Fibroblast of lung (primary cell): ENCODE measurements at regions not wholly inside any gene's neighbourhood (a gene's known extent, or its start where the extent isn't known, plus 50 kb on each side); places are given as distances from the start of the nearest gene placed in this dataset.

Experiments used
- DNase-seq, 2 donors: peaks; one replicate each; pipeline versions ENCODE4 v3.0.0 to v3.0.0-alpha.2; 2010; ENCODE audit warnings: low read depth in 2 of 2
- H2AFZ ChIP-seq: 2 replicates; pipeline ENCODE4 v1.5.1; 2012; ENCODE audit warnings: low read length, control low read depth, inconsistent platforms
- H3K27ac ChIP-seq: 2 replicates; pipeline ENCODE4 v1.5.1; 2011; ENCODE audit warnings: low read length, control low read depth; ENCODE audit not compliant: insufficient read depth
- H3K27me3 ChIP-seq: 2 replicates; pipeline ENCODE4 v1.5.1; 2011; ENCODE audit warnings: mild to moderate bottlenecking, low read length; ENCODE audit not compliant: control insufficient read depth, insufficient read depth
- H3K36me3 ChIP-seq: 2 replicates; pipeline ENCODE4 v1.5.1; 2011; ENCODE audit warnings: low read length; ENCODE audit not compliant: control insufficient read depth, insufficient read depth
- H3K4me1 ChIP-seq: 2 replicates; pipeline ENCODE4 v1.5.1; 2011; ENCODE audit warnings: low read length; ENCODE audit not compliant: control insufficient read depth, insufficient read depth; ENCODE audit errors: extremely low read depth
- H3K4me2 ChIP-seq: 2 replicates; pipeline ENCODE4 v1.5.1; 2011; ENCODE audit warnings: low read length, control low read depth; ENCODE audit not compliant: insufficient read depth; ENCODE audit errors: extremely low read depth
- H3K4me3 ChIP-seq, 4 experiments: fragments of 200-600 bp in 1 of 4; sonication (generic) in 1 of 4; replicated peaks in 1 of 4; 2 replicates each; pipeline ENCODE4 v1.5.1; 2011 to 2016; ENCODE audit warnings: low read length in 4 of 4, low read depth in 3 of 4, mild to moderate bottlenecking in 3 of 4, control low read depth in 2 of 4, inconsistent platforms in 1 of 4, mixed read lengths in 1 of 4; ENCODE audit not compliant: insufficient read depth in 1 of 4; ENCODE audit errors: control extremely low read depth in 1 of 4
- H3K79me2 ChIP-seq: 2 replicates; pipeline ENCODE4 v1.5.1; 2012; ENCODE audit warnings: mild to moderate bottlenecking, low read length, inconsistent platforms; ENCODE audit not compliant: control insufficient read depth, insufficient read depth
- H3K9ac ChIP-seq: 2 replicates; pipeline ENCODE4 v1.5.1; 2011; ENCODE audit warnings: mild to moderate bottlenecking, low read length, control low read depth; ENCODE audit not compliant: insufficient read depth
- H3K9me3 ChIP-seq: 2 replicates; pipeline ENCODE4 v1.5.1; 2012; ENCODE audit warnings: low read depth, low read length; ENCODE audit not compliant: control insufficient read depth, insufficient read depth
- H4K20me1 ChIP-seq: 2 replicates; pipeline ENCODE4 v1.5.1; 2011; ENCODE audit warnings: low read length; ENCODE audit not compliant: control insufficient read depth, insufficient read depth; ENCODE audit errors: extremely low read depth
- CTCF ChIP-seq, 2 donors: IDR thresholded peaks in 1 of 2; conservative IDR thresholded peaks in 1 of 2; 1 replicate in 1 of 2; 2 replicates in 1 of 2; pipeline ENCODE4 v1.5.1; 2011 to 2012; ENCODE audit warnings: low read length in 2 of 2, control low read depth in 1 of 2, inconsistent platforms in 1 of 2, low read depth in 1 of 2, mild to moderate bottlenecking in 1 of 2
- EZH2 ChIP-seq: IDR thresholded peaks from 2 replicates; pipeline ENCODE4 v1.5.1; 2012; ENCODE audit warnings: low read length, control low read depth, mild to moderate bottlenecking; ENCODE audit errors: missing control alignments

- Histone ChIP-seq H3K9me3 (no peaks in the 10 kb centered on the region), H3K27ac (no peak overlapping the region), H4K20me1 (no peaks in the 10 kb centered on the region), H2AFZ (no peak overlapping the region), H3K36me3 (no peaks in the 10 kb centered on the region), H3K79me2 (no peaks in the 10 kb centered on the region), H3K4me2 (no peak overlapping the region), H3K9ac (no peak overlapping the region), H3K4me3 (no peak overlapping the region), H3K4me1 (no peaks in the 10 kb centered on the region), H3K27me3 (no peaks in the 10 kb centered on the region)
- TF ChIP-seq CTCF (conservative IDR thresholded peaks at IDR 0.05 in 1 of 2, IDR thresholded peaks at IDR 0.05 in 1 of 2; ENCODE audit: low read depth in 1 of 2, low read length in 2 of 2) (no peak), EZH2 (no peak)
- DNase-seq, result no peak
Measured at GRCh38 chr14:45364565-45365156, 111.7 kb upstream of the MIS18BP1 start.

- H3K4me3 ChIP-seq, result no peak overlapping the region
- no peaks in the 10 kb centered on the region for H3K4me1 ChIP-seq
- no peak for DNase-seq
- no peak overlapping the region for H3K4me2 ChIP-seq
- no peak overlapping the region for H2AFZ ChIP-seq
- no peak overlapping the region for H3K27ac ChIP-seq
- H3K79me2 ChIP-seq, result no peaks in the 10 kb centered on the region
- no peaks in the 10 kb centered on the region for H3K27me3 ChIP-seq
- H3K9ac ChIP-seq, result no peak overlapping the region
- no peaks in the 10 kb centered on the region for H3K9me3 ChIP-seq
- H4K20me1 ChIP-seq, result no peaks in the 10 kb centered on the region
- H3K36me3 ChIP-seq, result no peaks in the 10 kb centered on the region
- no peak for TF ChIP-seq CTCF (conservative IDR thresholded peaks at IDR 0.05 in 1 of 2, IDR thresholded peaks at IDR 0.05 in 1 of 2; ENCODE audit: low read depth in 1 of 2, low read length in 2 of 2)
- no peak for TF ChIP-seq EZH2
Measured at GRCh38 chr14:45362505-45362904, 109.5 kb upstream of the MIS18BP1 start.

GRCh38 chr14:45361727-45362126, 108.7 kb upstream of the MIS18BP1 start:
- Histone ChIP-seq H3K4me1 (no peaks in the 10 kb centered on the region), H3K36me3 (no peaks in the 10 kb centered on the region), H3K4me3 (no peak overlapping the region), H3K9ac (no peak overlapping the region), H3K4me2 (no peak overlapping the region), H2AFZ (no peak overlapping the region), H3K27ac (no peak overlapping the region), H3K27me3 (no peaks in the 10 kb centered on the region), H3K9me3 (no peaks in the 10 kb centered on the region), H3K79me2 (no peaks in the 10 kb centered on the region), H4K20me1 (no peaks in the 10 kb centered on the region)
- DNase-seq, result peak in 1 of 2 donors; percentile 1
- TF ChIP-seq CTCF (conservative IDR thresholded peaks at IDR 0.05 in 1 of 2, IDR thresholded peaks at IDR 0.05 in 1 of 2; ENCODE audit: low read depth in 1 of 2, low read length in 2 of 2), result no peak
- TF ChIP-seq EZH2, result no peak
